ENCODE measurements at regions not wholly inside any gene's neighbourhood (a gene's known extent, or its start where the extent isn't known, plus 50 kb on each side); places are given as distances from the start of the nearest gene placed in this dataset.
"Not testable (repeated sequence)": the region's sequence is repeated elsewhere in the genome, so short reads cannot be mapped to it uniquely, and the experiment has no call there.

DNA sequence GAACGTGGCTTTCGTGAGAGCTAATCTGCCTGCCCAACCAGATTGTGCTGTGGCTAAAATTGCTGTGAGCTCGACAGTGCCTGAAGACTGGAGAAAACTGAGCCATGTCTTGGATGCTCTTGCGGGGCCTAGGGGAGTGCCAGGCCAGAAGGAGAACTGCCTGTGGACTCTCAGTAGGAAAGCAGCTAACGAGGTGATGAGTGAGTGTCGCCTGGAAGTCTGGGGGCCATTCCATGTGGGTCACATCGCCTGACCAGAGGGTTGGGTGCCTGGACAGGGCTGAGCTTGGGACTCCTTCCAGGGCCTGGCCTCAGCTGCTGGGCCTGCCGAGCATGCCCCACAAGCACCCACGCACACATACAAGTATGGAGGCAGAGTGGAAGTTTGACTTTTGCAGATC is 166.5 kb downstream of the VEGFA start:
- ATAC-seq (peak in 1 of 2 donors; percentile 16), DNase-seq (no peak)

DNA sequence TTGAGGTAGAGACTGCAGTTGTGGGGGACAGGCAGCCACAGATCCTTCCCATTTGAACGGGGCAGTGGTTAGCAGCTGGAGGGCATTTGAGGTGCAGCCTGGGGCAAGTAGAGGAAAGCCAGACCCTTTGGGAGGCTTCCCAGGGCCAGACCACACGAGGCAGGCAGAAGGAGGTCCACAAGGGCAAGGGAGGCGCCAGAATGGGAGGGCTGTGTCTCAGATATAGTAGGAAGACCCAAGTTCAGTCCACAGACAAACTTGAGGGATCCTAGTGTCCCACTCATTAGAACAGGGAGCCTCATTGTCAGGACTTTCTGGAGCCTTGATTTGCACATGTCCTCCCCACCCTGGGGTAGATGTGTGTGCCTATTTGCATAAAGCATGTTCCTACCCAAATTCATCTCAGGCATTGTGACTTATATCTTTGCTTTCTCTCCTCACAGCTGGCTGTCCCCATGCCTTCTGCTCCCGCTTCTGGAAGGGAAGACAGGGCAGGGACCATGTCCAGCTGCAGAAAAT is 166.0 kb downstream of the VEGFA start:
- ATAC-seq, result no peak
- intact Hi-C loops (cut with DNase I), result no loop called here

More for the DNA sequence above, 166.5 kb downstream of the VEGFA start:
- intact Hi-C loops (cut with DNase I), result no loop called here

DNA sequence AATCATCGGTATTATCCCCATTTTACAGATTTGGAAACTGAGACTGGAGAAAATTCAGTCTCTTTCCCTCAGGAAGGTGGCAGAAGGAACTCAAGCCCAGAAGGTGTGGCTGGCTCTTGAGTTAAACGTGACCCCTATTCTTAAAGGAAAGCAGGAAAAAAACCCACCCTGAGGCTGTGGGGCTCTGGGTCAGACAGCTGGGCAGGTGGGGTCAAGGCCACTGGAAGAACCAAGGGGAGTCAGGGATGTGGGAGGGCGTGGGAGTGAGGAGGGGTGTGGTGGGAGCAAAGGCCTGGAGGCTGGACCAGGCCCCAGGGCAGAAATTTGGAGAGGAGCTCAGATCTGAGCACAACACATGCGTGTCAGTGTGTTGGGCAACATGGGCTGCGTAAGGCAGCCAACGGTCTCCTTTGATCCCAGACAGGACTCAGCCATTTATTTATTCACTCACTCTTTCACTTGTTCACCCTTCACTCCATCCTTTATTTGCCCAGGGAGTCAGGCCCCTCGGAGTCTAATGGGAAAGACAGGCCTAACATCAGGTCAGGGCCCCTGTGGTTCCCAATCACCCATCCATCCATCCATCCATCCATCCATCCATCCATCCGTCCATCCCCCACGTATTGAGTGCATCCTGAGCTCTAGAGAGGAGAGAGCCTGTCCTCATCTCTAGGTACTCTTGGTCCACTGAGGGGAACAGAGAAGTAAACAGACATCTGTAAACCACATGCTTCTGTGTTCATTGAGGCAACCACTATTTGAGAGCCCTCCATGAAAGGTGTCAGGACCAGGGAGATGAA is 165.0 kb downstream of the VEGFA start:
- ATAC-seq (no peak), DNase-seq (no peak)
- intact Hi-C loops (cut with DNase I), result loop anchor here in 1 of 2 donors (5.0 kb wide), 1 partner anchor 68 kb away; no protein-coding TSS in a partner anchor

More for the DNA sequence above, 166.0 kb downstream of the VEGFA start:
- no peak for DNase-seq

DNA sequence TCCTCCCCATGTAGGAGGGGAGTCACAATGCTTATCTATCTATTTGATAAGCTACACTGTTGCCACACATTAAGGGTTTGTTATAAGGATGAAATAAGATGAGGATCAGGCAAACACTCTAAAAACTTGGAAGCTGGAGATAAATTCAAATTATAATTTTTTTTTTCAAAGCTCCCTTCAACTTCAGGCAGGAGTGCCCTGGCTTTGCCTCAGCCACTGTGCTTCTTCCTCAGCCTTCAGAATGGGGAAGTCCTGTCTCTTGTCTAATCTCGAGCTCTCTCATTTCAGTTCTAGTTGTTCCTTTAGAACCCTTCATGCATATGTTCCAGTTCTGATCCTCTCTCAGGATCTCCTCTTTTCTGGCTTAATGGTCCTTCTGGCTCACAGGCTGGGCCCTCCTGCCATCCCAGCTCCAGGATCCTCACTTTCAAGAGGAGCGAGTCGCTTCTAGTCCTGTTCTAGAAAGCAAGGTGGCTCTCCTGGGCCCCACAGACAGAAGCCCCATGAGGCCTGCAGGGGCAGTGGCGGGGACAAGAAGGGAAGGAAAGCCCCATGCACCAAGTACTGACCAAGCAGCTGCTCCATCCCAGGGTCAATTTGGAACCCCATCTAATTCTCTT is 164.3 kb downstream of the VEGFA start:
- no peak for ATAC-seq
- DNase-seq, result no peak
- intact Hi-C loops (cut with DNase I), result loop anchor here in 1 of 2 donors (5.0 kb wide), 1 partner anchor 67 kb away; no protein-coding TSS in a partner anchor

DNA sequence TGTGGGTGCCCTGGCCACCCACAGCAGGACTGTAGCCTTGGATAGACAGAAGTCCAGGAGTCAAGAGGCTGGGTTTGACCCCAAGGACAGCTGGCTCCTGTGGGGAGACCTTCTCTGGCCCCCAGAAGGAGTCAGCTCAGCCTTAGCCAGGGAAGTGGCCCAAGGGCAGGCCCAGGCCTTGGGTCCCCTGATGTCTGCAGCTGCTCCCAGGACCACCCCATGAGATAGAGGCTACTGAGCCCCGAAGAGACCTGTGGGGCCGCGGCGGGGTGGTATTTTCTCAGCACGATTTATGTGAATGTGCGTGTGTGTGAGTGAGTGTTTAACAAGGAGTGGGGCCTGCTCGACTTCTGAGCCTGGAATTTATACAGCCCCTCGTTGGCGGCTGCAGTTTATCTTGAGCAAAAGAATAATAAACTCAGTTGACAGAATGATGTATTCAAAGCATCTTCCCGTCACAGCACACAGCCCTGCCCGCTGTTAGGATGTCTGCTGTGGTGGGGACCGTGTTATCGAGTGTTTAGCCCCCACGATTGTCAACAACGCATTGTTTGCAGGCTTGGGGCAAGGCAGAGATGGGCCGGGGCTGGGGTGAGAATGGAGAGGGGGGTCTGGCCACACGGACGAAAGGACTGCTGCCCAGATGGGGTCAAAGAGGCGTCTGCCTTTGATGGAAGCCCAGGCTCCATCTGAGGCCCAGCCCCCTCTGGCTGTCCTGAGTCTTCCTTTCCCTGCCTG is 163.3 kb downstream of the VEGFA start:
- no peak for DNase-seq
- intact Hi-C loops (cut with DNase I), result loop anchor here in 1 of 2 donors (5.0 kb wide), 1 partner anchor 66 kb away; no protein-coding TSS in a partner anchor
- ATAC-seq, result no peak

DNA sequence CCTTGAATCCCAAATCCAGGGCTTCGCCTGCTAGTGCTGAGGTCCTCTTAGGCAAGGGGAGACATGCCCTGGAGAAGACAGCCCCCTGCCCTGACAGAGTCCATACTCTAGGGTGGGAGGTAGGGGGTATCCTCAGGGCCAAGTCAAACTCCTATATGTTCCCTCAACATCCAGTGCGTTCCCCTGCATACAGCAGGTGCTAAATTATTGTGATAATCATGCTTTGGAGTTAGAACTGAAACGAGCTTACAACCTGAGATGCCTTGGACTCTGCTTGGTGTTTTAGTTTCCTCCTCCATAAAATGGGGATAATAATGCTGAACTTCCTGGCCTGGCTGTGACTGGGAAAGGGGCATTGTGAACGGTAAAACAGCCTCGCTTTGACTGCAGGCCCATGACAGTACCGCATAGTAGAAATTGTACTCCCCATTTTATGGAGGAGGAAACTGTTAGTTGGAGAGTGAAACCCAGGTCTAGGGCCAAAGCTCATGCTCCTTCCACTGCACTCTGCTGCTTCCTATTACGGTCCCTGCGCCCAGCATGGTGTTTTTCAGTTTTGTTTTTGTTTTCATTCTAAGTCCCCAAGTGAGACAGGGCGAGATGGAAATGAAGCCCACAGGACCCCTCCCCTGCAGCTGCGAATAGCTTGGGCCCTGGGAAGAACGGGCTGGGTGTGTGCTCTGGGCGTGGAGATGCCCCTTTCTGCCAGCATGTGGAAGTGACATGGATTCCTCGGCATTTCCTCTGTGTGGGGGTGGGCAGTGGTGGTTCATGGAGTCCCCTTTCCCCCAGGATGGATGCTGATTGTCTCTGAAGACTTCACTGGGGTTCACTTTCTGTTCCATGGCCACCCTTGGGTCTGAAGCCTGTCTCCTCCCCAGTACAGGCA is 162.5 kb downstream of the VEGFA start:
- DNase-seq (no peak), ATAC-seq (no peak)
- intact Hi-C loops (cut with DNase I), result loop anchor here in 1 of 2 donors (5.0 kb wide), 1 partner anchor 65 kb away; no protein-coding TSS in a partner anchor

DNA sequence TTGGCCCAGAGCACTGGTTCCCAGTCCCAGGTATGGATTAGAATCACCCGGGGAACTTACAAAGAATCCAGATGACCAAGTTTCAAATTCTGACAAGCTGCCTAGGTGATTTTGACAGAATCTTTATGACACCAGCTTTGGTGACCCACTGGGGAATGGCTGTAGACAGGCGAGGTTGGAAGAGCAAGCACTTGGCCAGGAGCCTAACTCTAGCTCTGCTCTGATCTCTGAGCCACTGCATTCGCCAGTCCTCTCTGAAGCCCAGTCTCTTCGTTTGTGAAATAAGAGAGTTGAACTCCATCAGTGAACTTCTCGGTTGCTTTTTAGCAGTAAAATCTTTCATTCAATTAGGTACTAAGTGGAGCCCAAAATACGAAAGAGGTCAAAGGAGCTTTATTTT is 161.2 kb downstream of the VEGFA start:
- DNase-seq (no peak), ATAC-seq (no peak)
- intact Hi-C loops (cut with DNase I), result loop anchor here in 1 of 2 donors (5.0 kb wide), 1 partner anchor 64 kb away; no protein-coding TSS in a partner anchor

DNA sequence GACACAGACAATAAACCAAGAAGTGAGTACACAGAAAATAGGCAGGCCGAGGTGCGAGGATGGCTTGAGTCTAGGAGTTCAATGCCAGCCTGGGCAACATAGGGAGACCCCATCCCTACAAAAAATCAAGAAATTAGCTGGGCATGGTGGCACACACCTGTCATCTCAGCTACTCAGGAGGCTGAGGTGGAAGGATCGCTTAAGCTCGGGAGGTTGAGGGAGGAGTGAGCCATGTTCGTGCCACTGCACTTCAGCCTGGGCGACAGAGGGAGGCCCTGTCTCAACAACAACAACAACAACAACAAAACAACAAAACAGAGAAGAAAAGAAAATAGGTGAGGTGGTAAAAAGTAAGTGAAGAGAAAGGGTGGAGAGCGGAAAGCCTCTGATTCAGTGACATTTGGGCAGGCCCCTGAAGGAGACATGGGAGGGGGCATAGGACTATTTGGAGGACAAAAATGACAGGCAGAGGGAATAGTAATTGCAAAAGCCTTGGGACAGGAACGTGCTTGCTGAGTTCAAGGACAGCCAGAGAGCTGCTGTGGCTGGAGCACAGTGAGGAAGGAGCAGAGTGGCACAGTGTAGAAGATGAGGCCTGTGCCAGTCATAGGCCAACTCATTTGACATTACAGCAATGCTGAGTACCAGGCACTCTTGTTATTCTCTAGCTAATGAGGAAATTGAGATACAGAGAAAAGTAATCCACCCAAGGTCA is 160.6 kb downstream of the VEGFA start:
- intact Hi-C loops (cut with DNase I), result loop anchor here in 1 of 2 donors (5.0 kb wide), 1 partner anchor 63 kb away; no protein-coding TSS in a partner anchor
- DNase-seq (no peak), ATAC-seq (no peak)

DNA sequence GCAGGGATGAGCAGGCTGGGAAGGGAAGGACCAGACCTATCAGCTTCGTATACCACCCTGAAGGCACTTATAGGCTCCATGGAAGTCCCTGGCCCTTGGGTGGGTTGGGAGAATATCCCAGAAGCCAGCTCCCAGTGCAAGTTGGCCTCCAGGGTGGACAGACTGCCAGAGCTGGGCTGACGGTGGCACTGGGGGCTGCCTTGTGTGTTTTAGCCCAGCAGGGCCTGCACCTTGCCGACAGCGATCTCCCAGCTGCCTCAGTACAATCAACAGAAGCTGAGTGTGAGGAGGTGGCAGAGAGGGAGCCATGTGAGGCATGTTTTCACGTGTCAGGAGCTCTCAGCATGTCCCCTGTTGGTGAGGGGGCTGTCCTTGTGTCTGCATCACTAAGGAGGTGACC is 159.5 kb downstream of the VEGFA start:
- DNase-seq, result no peak
- ATAC-seq, result no peak
- intact Hi-C loops (cut with DNase I), result no loop called here

DNA sequence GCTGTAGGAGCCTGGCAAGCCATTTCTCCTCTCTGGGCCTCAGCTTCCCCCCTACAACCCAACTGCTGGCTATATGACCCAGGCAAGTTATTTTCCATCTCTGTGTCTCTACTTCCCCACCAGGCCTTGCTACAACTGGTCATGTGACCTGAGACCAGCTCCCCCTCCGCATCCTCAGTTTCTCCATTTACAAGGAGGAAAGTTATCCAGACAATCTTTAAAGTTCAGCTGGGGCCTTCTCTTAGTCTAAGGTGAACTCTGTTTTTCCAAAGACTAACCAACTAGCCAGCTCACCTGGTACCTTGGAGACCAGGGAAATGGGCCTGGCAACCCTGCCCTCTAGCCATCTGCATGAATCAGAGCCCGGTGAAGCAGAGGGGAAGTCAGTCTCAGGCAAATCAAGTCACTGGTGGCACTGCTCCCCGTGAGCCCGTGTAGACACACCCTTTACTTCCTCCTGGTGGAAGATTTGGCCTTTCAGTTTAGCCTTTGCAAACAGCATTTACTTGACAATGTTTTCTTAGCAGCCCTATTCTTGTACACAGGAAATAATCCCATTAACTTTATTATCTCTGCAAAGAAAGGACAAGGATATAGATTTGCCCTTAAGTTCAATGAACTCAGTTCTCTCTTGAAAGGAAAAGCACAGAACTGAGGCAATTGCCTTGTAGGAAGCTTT is 157.7 kb downstream of the VEGFA start:
- DNase-seq (no peak), ATAC-seq (peak in 1 of 2 donors; percentile 11)
- intact Hi-C loops (cut with DNase I), result no loop called here

DNA sequence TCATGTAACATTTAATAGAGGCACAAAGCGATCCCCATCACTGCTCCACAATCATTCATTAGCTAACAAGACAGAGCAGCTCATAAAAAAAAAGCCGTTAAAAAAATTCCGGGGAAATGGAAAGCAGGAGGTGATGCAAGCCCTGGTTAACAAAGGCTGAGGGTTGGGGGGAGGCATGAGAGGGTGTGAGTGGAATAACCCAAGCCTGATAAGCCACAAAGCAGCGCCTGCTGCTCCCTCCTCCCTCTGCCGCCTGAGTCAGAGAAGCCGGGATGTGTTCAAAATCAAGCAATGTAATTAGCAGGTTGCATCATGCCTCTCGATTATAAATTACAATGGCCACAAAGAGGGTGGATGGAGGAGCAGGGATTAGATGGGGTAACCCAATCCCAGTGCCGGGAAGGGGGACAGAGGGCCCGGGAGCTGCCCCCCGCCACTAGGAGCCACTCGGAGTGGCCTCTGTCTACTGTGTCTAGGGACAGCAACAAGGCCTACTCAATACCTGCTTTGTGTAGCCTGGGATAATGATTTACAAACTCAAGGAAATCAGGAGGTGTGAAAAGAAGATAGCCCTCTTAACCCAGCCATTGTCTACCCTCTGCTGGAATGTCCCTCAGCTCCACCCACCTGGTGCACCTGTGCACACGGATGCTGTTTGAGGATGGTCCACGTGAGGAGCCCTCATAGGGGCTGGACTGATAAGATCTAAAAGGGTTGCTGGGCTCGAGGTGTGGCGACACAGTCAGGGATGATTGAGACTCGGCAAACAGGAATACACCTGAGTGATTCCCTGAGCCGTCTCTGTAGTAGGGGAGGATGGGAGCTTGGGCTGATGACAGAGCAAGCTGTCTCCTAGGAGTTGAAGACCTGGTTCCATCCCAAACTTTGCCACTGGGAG is 156.9 kb downstream of the VEGFA start:
- DNase-seq, result peak; percentile 81
- ATAC-seq, result peak; percentile 63 to 93
- intact Hi-C loops (cut with DNase I), result no loop called here

DNA sequence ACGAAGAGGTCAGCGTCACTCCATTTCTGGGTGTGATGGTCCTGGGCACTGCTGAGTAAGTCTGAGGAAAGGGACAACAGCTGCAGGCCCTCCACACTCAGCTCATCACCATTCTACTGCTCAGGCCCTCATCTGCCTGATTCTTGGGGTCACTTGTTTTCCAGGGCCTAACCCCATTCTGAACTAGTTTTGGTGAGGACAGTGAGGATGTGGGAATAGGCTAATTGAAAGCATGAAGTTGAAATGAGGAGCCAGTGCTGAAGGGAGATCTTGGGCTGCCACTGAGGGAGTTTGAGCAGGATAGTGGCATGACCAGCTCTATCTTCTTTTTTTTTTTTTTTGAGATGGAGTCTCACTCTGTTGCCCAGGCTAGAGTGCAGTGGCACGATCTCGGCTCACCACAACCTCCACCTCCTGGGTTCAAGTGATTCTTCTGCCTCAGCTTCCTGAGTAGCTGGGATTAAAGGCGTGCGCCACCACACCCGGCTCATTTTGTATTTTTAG is 155.7 kb downstream of the VEGFA start:
- DNase-seq; ATAC-seq; intact Hi-C loops (cut with DNase I): not testable (repeated sequence)

DNA sequence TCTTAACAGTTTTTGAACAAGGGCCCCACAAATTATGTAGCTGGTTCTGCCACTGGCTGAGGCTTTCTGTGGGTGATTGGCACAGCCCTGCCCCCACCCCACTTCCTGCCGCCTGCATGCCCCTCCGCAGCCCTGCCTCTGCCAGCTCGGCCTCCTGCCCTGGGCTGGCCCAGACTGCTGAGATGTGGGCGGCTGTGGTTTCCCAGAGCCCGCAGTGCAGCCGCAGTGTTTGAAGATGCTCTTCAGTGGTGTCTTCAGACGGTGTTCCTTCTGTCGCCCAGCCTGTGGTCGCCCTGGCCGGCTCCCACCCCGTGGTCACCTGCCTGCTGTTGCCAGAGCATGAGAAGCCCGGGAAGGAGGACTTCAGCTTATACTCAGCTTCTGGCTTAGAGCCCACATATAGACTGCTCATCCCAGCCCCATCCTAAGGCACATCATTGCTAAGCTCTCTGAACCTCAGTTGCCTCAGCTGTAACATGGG is 154.3 kb downstream of the VEGFA start:
- ATAC-seq (peak; percentile 51 to 55), DNase-seq (no peak)
- intact Hi-C loops (cut with DNase I), result no loop called here

DNA sequence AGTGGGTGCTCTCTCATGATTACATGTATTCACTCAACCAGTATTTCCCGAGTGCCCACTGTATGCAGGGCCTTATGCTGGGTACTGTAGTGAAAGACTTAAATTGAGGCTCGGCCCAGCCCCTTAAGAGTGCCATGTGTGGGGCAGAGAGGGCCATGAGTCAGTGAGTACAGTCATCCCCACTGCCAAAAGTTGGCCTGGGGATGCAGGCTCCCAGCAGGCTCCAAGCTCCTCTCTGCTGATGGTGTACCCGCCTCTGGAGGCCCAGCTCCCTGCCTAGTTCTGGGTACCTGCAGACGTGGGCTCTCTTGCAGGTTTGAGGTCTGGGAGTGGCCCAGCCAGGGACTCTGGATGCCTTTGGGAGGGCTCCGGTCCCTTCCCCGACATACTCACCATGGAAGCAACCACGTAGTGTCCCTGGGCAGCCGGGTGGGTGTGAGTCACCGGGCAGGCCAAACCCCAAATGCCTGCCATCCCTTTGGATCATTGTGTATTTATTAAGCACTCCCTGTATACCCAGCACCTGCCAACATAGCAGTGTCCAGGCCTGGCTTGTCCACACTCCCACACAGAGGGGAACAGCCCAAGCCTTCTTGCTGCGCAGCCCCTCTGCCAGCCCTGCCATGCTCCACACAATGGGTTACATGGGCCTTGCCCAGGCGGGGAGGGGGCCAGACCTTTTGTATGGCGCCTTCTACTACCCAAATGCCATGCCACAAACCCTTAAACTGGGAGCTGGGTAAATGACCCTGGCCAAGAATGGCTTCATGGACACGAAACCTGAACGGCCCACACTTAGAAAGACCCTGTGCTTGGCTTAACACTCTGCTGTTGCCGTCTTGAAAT is 153.6 kb downstream of the VEGFA start:
- intact Hi-C loops (cut with DNase I), result no loop called here
- DNase-seq (no peak), ATAC-seq (peak in 1 of 2 donors; percentile 9)

Measured in left cardiac atrium (tissue), 4 donors.